GM19455 (cell line): ENCODE measurements at regions not wholly inside any gene's neighbourhood (a gene's known extent, or its start where the extent isn't known, plus 50 kb on each side); places are given as distances from the start of the nearest gene placed in this dataset.
"Not testable (repeated sequence)": the region's sequence is repeated elsewhere in the genome, so short reads cannot be mapped to it uniquely, and the experiment has no call there.

Experiments
- ATAC-seq: cut with Tn5 transposase; IDR thresholded peaks from one replicate; pipeline ENCODE4 v1.9.1; 2021; ENCODE audit not compliant: unreplicated experiment

- no peak for ATAC-seq
Observed at GRCh38 chr11:37390576-37391083, 792.6 kb upstream of the RAG2 start.

GRCh38 chr11:37378958-37379357, 780.9 kb upstream of the RAG2 start:
- ATAC-seq, result no peak

- no peak for ATAC-seq
Observed at GRCh38 chr11:37372667-37373066, 774.6 kb upstream of the RAG2 start.

GRCh38 chr11:37371346-37371970, 773.4 kb upstream of the RAG2 start:
- ATAC-seq, result no peak

DNA sequence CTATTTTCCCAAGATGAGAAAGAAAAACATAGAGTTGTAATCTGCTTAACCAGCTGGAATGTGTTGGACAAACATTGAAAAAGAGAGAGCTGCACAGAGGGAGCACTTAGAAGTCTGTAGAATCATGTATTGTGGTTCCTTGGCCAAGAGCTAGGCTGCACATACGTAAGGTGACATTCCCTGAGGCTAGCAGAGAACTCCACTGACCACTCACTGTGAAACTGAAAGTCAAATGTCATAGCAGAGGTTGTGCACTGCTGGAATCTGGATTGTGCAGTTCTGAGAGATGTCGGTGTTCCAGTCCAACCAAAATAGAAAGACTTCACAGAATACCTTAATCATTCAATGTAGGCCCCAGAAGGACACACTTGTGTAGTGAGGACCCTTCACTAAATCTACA, 772.8 kb upstream of the RAG2 start:
- no peak for ATAC-seq

- no peak for ATAC-seq
Observed at GRCh38 chr11:37364246-37364839, 766.3 kb upstream of the RAG2 start.

DNA sequence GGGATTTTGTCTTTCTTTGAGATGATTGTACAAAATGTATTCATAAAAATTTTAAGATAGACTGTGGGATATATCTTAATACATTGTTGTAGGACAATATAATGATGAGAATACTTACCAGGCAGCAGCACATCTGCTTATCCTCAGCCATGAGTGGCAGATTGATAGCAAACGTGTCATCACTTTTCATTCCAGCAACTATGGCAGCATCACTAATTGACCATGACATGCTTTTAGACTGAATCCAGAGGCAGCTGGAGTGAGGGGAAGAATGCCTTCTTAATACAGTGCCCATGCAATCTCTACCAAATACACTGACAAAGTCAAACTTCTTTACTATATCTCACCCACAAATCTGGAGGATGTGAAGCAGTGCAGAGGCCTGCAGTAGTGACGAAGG, 755.2 kb upstream of the RAG2 start:
- ATAC-seq, result no peak

- no peak for ATAC-seq
Observed at GRCh38 chr11:37352485-37352884, 754.4 kb upstream of the RAG2 start.

GRCh38 chr11:37343290-37343689, 745.3 kb upstream of the RAG2 start:
- ATAC-seq, result no peak

DNA sequence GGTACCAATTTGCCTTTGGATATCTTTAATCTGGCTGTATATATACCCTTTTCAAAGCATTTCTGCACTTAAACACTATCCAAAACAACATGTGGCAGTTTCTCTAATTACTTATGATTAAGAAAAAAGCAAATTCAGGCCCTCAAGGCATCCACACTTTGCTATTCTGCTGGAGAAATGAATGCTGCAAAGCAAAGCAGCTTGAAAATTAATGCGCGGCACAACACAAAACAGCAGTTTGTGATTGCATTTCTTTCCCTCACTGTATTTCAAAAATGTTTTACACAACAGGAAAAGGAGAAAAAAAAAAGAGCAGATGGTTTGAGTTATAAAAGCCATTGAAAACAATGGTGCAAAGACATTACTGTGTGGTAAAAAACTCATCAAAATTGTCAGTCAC, 738.4 kb upstream of the RAG2 start:
- no peak for ATAC-seq

- ATAC-seq, result no peak
Observed at GRCh38 chr11:37333345-37333744, 735.3 kb upstream of the RAG2 start.

- no peak for ATAC-seq
Observed at GRCh38 chr11:37323843-37324242, 725.8 kb upstream of the RAG2 start.

- ATAC-seq, result no peak
Observed at GRCh38 chr11:37322333-37323194, 724.5 kb upstream of the RAG2 start.

DNA sequence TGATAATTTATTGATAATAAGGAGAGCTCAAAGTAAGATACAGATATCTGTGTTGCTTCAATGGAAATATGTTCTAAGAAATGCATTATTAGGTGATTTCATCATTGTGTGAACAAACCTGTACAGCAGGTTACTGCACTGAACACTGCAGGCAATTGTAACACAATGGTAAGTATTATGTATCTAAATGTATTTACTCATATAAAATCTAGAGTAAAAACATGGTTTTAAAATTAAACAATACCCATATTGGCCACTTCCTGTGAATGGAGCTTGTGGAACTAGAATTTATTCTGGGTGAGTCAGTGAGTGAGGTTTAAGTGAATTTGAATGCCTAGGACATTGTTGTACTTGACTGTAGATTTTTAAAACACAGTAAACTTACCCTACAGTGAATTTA, 722.9 kb upstream of the RAG2 start:
- no peak for ATAC-seq

- no peak for ATAC-seq
Observed at GRCh38 chr11:37317803-37318202, 719.8 kb upstream of the RAG2 start.

DNA sequence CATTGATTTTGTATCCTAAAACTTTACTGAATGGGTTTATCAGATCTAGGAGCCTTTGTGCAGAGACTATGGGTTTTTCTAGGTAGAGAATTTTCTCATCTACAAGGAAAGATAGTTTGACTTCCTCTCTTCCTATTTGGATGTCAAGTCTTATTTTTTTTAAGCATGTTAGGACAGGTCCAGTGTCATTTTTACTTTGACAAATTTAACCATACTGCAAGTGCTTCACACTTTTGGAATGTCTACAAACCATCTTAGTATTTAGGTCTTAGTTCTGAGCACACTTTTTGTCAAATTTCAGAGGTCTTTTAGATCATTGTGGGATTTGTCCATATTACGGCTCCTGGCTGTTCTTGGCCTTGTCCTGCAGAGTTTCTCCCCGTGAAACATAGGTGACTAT, 715.2 kb upstream of the RAG2 start:
- no peak for ATAC-seq

DNA sequence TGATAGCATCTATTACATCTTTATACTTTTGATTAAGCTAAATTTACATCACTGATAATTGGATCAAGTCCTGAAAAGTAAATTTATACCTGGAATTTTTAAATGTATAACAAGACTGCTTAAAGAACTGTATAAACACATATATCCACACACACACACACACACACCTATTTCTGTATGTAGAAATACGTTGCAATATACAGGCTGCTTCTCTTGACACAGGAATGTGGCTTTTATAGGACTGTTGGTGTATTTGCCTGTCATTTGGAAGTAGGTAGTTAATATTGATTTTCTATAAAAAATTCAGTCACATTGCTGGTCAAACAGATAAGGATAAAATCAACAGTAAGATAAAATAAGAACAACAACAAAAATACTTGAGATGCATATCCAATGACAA, 708.5 kb upstream of the RAG2 start:
- ATAC-seq, result no peak

DNA sequence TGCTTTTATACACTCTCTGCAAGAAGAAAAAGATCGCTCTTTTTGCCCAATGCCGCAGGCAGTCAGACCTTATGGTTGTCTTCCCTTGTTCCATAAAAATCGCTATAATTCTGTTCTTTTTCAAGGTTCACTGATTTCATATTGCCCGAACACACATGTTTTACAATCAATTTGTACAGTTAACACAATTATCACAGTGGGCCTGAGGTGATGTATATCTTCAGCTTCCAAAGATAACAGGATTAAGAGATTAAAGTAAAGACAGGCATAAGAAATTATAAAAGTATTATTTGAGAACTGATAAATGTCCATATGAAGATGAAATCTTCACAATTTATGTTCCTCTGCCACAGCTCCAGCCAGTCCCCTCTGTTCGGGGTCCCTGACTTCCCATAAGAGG, 703.4 kb upstream of the RAG2 start:
- not testable (repeated sequence) for ATAC-seq

DNA sequence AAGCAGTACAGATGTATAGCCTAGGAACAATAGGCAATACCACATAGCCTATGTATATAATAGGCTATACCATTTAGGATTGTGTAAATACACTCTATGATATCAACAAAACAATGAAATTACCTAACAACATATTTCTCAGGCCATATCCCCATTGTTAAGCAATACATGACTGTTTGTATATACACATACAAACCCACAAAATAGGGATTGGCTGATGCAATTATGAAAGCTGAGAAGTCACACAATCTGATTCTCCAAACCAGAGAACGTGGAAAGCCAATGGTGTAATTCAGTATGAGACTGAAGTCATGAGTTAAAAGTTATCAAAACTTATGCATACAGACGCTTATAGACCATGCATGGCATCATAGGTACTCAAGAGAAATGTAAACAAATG, 700.1 kb upstream of the RAG2 start:
- no peak for ATAC-seq

DNA sequence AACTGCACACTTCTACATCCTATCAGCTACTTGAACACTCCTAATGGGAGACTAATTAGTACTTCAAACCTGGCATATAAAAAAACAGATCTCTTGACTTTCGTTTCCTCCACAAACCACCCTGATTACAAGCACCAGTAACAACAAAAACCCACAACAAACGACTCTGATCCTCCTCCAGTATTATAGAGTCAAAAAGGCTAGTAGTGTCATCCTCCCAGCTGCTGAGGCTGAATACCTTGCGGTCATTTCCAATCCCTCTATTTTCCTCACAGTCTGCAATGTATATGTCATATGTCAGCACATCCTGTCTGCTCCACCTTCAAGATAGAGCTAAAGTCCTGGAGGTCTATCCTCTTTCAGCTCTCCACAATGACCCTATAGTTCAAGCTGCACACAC, 688.9 kb upstream of the RAG2 start:
- ATAC-seq, result no peak

- ATAC-seq, result no peak
Observed at GRCh38 chr11:37282367-37282766, 684.3 kb upstream of the RAG2 start.

DNA sequence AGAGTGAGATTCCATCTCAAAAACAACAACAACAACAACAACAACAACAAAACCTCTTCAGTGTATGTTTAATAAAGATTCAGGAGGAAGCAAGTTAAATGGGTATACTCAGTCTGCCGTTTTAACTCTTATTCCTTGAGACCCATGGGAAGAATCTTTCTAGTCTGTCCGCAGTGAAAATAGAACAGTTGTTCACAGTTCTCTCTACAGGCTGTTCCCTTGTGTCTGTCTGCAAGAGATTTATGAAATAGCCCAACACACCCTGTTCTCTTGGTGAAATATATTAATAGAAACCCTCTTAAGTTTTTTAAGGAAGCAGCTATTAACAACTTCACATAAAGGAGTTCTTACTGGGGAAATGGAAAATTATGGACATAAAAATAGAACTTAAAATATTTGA, 682.2 kb upstream of the RAG2 start:
- ATAC-seq, result no peak
